OCI-LY1 (cell line): ENCODE measurements at regions not wholly inside any gene's neighbourhood (a gene's known extent, or its start where the extent isn't known, plus 50 kb on each side); places are given as distances from the start of the nearest gene placed in this dataset.

Experiments
- H2AFZ ChIP-seq: fragments of 200-600 bp; sonication (generic), shearing (Covaris generic); 2 replicates; pipeline ENCODE4 v1.6.0; 2014; ENCODE audit warnings: antibody characterized with exemption, mild to moderate bottlenecking, low read length
- H3F3A ChIP-seq: fragments of 200-600 bp; sonication (generic), shearing (Covaris generic); 2 replicates; pipeline ENCODE4 v1.6.0; 2014; ENCODE audit warnings: mild to moderate bottlenecking, antibody characterized with exemption, low read length, moderate library complexity; ENCODE audit not compliant: insufficient read depth
- H3K27ac ChIP-seq: fragments of 200-600 bp; sonication (generic); 2 replicates; pipeline ENCODE4 v1.5.1; 2014; ENCODE audit warnings: low read length, mixed run types, mild to moderate bottlenecking, low read depth; ENCODE audit not compliant: poor library complexity, severe bottlenecking
- H3K27me3 ChIP-seq: fragments of 200-600 bp; sonication (generic); 2 replicates; pipeline ENCODE4 v1.6.0; 2014; ENCODE audit warnings: antibody characterized with exemption, mild to moderate bottlenecking, low read length, moderate library complexity; ENCODE audit not compliant: insufficient read depth
- H3K36me3 ChIP-seq: fragments of 200-600 bp; sonication (generic); 2 replicates; pipeline ENCODE4 v1.6.1; 2014; ENCODE audit warnings: mild to moderate bottlenecking, antibody characterized with exemption, low read length, moderate library complexity, mixed read lengths; ENCODE audit not compliant: insufficient read depth
- H3K4me1 ChIP-seq: fragments of 200-600 bp; sonication (generic); 2 replicates; pipeline ENCODE4 v1.5.1; 2014; ENCODE audit warnings: mild to moderate bottlenecking, low read length, moderate library complexity; ENCODE audit not compliant: insufficient read depth, severe bottlenecking
- H3K4me2 ChIP-seq: fragments of 200-600 bp; sonication (generic), shearing (Covaris generic); 2 replicates; pipeline ENCODE4 v1.6.1; 2014; ENCODE audit warnings: low read length
- H3K4me3 ChIP-seq: fragments of 200-600 bp; sonication (generic); 2 replicates; pipeline ENCODE4 v1.5.1; 2014; ENCODE audit warnings: low read length, low read depth, mild to moderate bottlenecking, mixed read lengths; ENCODE audit not compliant: poor library complexity, severe bottlenecking
- H3K79me2 ChIP-seq: fragments of 200-600 bp; shearing (Covaris generic); 2 replicates; pipeline ENCODE4 v1.6.1; 2016; ENCODE audit warnings: mixed run types, low read length, mixed read lengths; ENCODE audit not compliant: insufficient read depth
- H3K9ac ChIP-seq: fragments of 200-600 bp; sonication (generic), shearing (Covaris generic); 2 replicates; pipeline ENCODE4 v1.6.1; 2014; ENCODE audit warnings: mild to moderate bottlenecking, low read length, mixed read lengths
- H3K9me2 ChIP-seq: fragments of 200-600 bp; sonication (generic), shearing (Covaris generic); 2 replicates; pipeline ENCODE4 v1.6.1; 2014; ENCODE audit warnings: low read depth, mild to moderate bottlenecking, low read length, mixed read lengths
- H3K9me3 ChIP-seq: fragments of 200-600 bp; shearing (Covaris generic); 2 replicates; pipeline ENCODE4 v1.6.1; 2014; ENCODE audit warnings: low read length, mixed read lengths
- H4K20me1 ChIP-seq: fragments of 200-600 bp; sonication (generic), shearing (Covaris generic); 2 replicates; pipeline ENCODE4 v1.6.0; 2016; ENCODE audit warnings: mild to moderate bottlenecking, low read length; ENCODE audit not compliant: insufficient read depth
- CTCF ChIP-seq: fragments of 200-600 bp; sonication (generic), shearing (Covaris generic); IDR thresholded peaks from 2 replicates; pipeline ENCODE4 v1.5.1; 2017; ENCODE audit warnings: mild to moderate bottlenecking, antibody characterized with exemption, low read length, moderate library complexity, mixed read lengths
- EZH2 ChIP-seq: fragments of 200-600 bp; sonication (generic), shearing (Covaris generic); IDR thresholded peaks from 2 replicates; pipeline ENCODE4 v1.8.0; 2017; ENCODE audit warnings: borderline replicate concordance, mixed run types, mild to moderate bottlenecking, antibody characterized with exemption, low read length, moderate library complexity, mixed read lengths

- H3K9me2 ChIP-seq, result no peaks in the 10 kb centered on the region
- H3K4me3 ChIP-seq, result no peak overlapping the region
- no peak overlapping the region for H3K9ac ChIP-seq
- H3F3A ChIP-seq, result no peaks in the 10 kb centered on the region
- no peaks in the 10 kb centered on the region for H3K4me1 ChIP-seq
- TF ChIP-seq CTCF (no peak), EZH2 (no peak)
- no peaks in the 10 kb centered on the region for H4K20me1 ChIP-seq
- H3K4me2 ChIP-seq, result no peak overlapping the region
- H3K79me2 ChIP-seq, result no peaks in the 10 kb centered on the region
- no peaks in the 10 kb centered on the region for H3K27me3 ChIP-seq
- H3K36me3 ChIP-seq, result no peaks in the 10 kb centered on the region
- H2AFZ ChIP-seq, result no peak overlapping the region
- no peaks in the 10 kb centered on the region for H3K9me3 ChIP-seq
- H3K27ac ChIP-seq, result no peak overlapping the region
These were observed 327.2 kb upstream of the E2F7 start for GRCh38 chr12:77392467-77393088.

GRCh38 chr12:77388445-77389265 is 323.3 kb upstream of the E2F7 start:
- H4K20me1 ChIP-seq, result no peaks in the 10 kb centered on the region
- no peak for TF ChIP-seq CTCF

GRCh38 chr12:77387671-77388070 is 322.3 kb upstream of the E2F7 start:
- no peaks in the 10 kb centered on the region for H3K36me3 ChIP-seq
- no peaks in the 10 kb centered on the region for H3F3A ChIP-seq
- H3K9me3 ChIP-seq, result no peaks in the 10 kb centered on the region
- H3K9me2 ChIP-seq, result no peaks in the 10 kb centered on the region
- no peaks in the 10 kb centered on the region for H4K20me1 ChIP-seq
- H3K4me3 ChIP-seq, result no peak overlapping the region
- TF ChIP-seq EZH2 (no peak), CTCF (no peak)
- no peak overlapping the region for H2AFZ ChIP-seq
- H3K27me3 ChIP-seq, result no peaks in the 10 kb centered on the region
- H3K79me2 ChIP-seq, result no peaks in the 10 kb centered on the region
- no peak overlapping the region for H3K9ac ChIP-seq
- H3K4me2 ChIP-seq, result no peak overlapping the region
- H3K4me1 ChIP-seq, result no peaks in the 10 kb centered on the region
- H3K27ac ChIP-seq, result no peak overlapping the region

More at GRCh38 chr12:77388445-77389265, 323.3 kb upstream of the E2F7 start:
- Histone ChIP-seq H3K4me3 (no peak overlapping the region), H3F3A (no peaks in the 10 kb centered on the region), H3K79me2 (no peaks in the 10 kb centered on the region), H2AFZ (no peak overlapping the region), H3K27ac (no peak overlapping the region), H3K4me1 (no peaks in the 10 kb centered on the region), H3K9me2 (no peaks in the 10 kb centered on the region), H3K4me2 (no peak overlapping the region), H3K9ac (no peak overlapping the region), H3K27me3 (no peaks in the 10 kb centered on the region), H3K9me3 (no peaks in the 10 kb centered on the region), H3K36me3 (no peaks in the 10 kb centered on the region)
